GM21786 (cell line): ENCODE measurements at regions not wholly inside any gene's neighbourhood (a gene's known extent, or its start where the extent isn't known, plus 50 kb on each side); places are given as distances from the start of the nearest gene placed in this dataset.

Experiments used
- ATAC-seq: cut with Tn5 transposase; IDR thresholded peaks from one replicate; pipeline ENCODE4 v1.9.1; 2021; ENCODE audit not compliant: unreplicated experiment

DNA sequence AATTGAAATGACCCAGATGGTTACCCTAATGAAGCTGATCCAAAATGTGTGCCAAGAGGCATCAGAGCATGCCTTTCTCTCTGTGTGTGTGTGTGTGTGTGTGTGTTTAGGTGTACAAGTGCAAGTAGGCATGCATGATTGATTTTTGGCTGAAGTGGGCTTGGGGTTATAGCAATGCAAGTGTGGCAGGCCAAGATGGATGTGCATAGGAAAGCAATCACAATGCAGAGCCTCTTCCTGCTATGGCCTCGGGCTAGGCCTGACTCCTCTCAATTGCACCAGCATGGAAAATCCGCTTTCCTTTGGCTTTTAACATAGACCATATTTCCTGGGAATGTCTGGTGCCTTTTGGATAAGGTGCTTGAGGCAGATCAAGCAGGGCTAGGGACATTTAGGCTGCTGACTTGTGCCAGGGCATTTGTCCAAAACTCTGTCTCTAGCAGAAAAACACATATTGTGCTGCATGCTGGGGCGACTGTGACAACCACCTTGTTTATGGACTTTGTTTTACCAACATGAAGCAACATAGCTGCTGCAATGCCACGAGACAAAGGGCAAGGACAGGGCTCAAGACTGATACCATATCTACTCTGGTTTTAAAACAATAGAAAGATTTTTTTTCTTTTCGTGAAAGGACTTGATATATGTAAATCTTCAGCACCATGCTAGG is 395.7 kb downstream of the RAPGEF2 start:
- ATAC-seq = no peak

DNA sequence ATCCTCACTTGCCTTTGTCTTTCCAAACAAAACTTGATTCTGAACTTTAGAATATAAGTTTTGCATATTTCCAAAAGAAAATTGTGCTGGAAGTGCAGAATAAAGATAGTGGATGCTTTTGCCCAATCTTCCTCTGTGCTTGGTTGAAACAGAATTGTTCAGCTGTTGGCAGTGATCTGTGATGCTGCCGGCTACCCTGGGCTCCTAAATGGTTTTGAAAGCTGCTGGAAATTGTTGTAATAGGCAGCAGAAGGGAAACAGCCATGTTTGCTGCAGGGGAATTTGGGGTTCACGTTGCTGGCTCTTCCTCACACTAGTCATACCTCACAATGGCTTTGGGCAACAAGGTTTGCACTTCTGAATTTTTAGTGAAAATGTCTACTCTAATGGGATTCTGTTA is 398.0 kb downstream of the RAPGEF2 start:
- ATAC-seq = no peak

DNA sequence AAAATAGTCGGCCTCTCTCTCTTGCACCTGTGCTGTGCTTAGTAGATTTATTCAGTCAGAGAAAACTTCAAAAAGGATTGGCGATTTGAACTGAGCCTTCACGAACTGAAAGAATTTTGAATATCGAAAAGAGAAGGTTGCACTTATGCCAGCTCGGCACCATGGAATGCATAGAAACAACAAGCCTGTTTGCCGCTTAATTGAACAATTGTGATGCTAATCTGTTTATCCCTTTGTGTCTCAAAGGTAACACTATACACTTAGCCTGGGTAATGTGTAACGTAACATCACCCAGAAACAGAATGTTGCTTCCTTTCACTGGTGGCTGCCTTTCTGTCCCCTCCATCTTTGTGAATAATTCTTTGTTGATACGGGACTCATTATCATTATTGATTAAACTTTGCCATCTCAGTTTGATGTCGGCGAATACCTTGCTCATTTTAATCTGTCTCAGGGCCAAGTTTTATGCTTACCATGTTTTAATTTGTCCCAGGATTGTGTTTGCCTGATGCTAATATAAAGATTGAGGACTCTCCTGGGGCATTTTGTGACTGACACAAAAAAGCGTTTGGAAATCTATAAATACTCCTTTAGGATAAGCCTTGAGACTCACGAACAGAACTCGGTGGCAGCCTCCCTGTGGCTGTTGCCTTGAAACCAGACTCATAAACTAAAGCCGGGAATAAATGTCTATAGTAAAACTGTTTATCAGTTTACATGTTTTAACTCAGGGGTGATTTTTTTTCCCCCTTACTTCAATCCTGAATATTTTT is 400.5 kb downstream of the RAPGEF2 start:
- ATAC-seq = no peak

DNA sequence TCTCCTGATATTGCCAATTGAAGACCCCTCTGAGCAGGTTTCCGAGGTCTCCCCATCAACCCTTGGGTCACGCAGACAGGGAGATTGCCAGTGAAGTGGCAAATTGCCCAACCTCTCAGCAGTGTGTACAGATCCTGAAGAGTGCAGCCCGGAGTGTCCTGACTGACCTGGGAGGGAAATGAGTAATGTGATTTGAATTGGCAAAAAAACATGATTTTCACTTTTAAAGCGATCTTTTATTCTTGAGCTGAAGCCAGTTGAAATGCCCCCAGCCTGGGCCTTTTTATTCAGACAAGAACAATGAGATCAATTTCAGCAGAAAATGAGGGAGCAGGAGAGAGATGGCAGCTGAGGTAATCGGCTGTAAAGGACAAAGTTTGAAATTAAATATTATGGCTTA is 401.8 kb downstream of the RAPGEF2 start:
- no peak for ATAC-seq

DNA sequence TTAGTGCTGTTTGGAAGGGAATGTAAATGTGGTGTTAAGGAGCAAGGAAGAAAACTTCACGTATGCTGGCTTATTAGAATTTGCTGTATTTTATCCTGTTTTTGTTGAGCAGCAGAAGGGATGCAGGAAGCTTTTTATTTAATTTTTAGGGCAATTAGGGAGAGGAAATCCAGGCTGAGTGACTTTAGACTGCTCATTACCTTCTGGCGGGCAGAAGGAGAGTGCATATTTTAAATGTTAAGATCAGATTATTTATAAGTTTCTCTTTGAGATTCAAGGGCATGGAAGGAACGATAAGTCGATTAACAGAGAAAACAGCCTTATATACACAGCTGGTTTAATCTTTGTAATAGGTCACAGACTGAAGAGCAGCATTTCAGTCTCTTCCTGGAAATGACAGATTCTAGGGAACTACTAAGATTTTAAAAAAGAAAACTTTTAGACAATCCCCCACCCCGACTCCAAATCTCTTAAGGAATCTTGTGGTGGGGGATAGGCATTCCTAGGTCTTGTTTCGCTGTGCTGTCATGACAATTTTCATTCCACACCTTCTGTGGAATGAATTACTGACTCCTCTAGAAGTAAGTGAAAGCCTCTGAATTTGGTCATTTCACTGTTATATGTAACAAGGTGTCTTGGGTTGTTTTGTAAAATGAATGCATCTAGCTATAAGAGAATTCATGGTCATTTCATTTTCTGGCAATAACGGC is 402.5 kb downstream of the RAPGEF2 start:
- no peak for ATAC-seq

DNA sequence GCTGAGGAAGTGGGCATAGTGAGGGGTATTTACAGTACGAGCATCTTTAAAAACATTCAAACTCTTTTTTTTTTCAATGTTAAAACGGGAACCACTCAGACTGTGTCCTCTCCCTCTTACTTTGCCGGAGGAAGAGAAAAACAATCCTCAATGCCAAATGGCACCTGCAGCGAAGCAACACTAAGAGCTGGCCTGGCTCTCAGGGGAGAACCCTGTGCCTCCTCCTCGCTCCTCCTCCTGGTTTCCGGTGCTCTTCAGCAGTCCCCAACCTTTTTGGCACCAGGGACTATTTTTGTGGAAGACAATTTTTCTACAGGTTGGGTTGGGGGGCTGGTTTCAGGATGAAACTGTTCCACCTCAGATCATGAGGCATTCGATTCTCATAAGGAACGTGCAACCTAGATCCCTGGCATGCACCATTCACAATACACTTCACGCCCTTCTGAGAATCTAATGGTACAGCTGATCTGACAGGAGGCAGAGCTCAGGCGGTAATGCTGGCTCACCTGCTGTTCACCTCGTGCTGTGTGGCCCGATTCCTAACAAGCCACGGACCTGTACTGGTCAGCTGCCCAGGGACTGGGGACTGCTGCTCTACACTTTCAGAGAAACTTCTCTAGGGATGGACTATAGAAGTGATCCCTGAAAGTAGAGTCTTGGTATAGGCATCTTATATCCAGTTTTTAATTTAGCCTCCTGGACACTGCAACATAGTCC is 404.1 kb downstream of the RAPGEF2 start:
- no peak for ATAC-seq

DNA sequence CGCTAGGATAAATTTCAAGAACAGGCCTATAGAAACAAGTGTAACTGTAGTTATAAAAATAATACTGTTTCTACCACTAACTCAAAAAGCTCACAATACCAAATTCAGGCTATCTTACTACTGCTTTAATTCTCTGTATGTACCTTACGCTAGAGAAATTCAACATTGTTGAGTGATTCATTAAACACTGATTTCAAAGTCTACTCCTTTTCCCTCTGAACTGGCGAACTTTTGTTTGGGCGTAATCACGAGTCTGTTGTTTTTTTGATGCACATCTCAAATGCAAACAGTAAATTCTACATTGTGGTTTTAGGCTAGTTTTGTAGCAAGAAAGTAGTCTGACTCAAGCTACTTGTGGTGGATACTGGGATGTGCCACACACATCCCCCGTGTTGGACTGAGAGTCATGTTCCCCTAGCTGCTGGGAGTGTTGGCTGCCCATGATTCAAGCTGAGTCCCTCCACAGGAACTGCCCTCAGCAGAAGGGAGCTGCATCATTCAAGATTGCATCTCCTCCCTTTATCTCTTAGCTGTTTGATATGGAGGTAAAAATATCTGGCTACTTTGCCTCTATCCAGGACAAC is 406.1 kb downstream of the RAPGEF2 start:
- ATAC-seq = no peak

DNA sequence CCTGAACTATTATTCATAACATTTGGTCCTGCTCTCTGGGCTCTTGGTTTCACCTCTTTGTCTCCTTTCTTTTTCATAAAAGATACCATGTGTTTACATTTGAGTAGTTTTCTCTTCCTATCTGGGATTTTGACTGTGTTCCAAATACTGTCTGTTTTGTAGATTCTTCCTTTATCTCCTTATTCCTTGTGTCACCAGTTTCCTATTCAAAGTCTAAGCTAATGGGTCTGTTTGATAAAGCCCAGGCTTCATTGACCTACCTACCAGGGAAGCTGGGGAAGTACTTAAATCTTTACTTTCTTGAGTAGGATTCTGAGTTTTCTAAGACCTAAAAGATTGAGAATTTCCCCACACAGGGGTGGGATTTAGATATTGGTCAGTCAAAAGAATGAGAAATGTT is 409.5 kb downstream of the RAPGEF2 start:
- ATAC-seq = no peak

DNA sequence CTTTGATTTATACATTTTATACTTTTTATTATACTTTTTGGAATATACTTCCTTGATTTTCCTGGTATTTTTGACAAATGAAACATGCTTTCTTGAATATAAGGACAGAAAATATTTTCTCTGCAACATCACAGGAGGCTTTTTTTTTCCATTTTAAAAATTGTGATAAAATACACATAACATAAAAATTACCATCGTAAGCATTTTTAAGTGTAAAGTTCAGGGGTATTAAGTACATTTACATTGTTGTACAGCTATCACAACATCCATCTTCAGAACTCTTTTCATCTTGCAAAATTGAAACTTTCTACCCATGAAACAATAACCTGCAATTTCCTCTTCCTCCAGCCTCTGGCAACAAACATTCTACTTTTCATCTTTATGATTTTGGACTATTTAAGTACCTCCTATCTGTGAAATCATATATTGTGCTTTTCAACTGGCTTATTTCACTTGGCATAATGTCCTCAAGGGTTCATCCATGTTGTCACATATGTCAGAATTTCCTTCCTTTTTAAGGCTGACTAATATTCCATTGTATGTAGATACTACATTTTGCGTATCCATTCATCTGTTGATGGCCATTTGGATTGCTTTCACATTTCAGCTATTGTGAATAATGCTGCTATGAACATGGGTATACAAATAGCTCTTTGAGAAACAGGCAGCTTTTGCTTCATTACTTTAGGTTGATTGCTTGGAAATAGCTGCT is 412.6 kb downstream of the RAPGEF2 start:
- no peak for ATAC-seq

DNA sequence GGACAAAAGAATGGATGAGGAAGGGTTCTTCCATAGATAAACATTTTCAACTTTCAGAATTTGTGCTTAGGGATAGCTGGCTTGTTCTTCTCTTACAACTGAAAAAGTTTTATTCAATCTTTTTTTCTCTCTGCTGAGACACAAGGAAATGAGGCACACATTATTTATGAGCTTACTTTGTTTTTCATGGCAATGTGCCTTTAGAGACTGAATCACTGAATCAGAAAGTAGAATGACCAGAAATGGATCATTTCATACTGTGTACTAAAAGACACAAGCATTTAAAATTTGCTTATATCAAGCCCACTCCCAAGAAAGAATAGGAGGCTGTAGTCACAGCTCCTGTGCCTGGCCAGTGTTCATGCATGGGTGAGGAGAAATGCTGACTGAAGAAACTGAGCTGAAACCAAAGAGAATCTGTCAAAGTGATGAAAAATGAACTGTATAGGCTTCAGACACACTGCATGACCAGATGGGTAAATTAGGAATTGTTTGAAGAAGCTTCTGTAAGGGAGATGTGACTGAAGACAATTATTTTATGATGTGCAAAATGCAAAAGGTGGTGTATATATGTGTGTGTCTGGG is 413.8 kb downstream of the RAPGEF2 start:
- no peak for ATAC-seq

DNA sequence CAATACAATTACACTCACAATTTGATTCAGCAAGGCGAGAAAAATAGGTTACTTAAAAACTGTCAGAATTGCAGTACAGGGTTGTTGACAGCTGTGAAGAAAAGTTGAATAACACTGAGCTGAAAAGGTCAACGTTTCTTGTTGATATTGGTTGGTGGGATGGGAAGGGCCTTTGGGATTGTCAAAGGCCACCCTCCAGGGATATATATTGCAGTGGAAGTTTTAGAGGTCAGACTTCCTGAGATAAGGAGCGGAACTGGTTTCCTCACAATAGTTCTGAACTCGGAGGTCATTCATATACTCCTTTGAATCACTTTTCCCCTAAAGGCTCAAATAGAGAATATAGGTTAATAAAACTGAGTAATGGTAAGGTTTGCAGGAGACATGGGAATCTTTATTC is 417.2 kb downstream of the RAPGEF2 start:
- no peak for ATAC-seq

DNA sequence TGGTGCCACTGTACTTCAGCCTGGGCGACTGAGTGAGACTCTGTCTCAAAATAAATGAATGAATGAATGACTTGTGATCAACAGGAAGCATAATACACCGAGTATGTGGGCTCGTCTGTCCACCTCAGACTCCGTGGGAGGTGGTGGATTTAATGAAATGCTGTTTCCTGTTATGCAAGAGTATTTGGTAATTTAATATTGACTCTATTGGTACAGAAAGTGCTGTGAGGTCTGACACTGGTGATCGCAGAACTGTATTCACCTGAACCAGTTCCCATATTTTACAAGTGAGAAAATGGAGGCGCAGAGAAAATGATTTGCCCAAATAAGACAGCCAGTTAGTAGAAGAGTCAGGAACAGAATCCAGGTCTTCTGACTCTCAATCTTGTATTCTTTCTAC is 423.3 kb downstream of the RAPGEF2 start:
- ATAC-seq = no peak

DNA sequence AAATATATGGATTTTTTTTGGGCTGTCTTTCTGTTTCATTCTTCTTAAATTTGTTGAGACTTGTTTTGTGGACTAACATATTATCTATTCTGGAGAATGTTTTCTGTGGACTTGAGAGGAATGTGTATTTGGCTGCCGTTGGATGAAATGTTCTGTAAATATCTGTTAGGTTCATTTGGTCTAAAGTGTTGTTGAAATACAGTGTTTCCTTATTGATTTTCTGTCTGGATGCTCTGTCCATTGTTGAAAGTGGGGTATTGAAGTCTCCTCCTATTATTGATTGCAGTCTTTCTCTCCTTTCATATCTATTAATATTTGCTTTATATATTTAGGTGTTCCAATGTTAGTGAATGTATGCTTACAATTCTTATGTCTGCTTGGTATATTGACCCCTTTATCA is 431.8 kb downstream of the RAPGEF2 start:
- no peak for ATAC-seq

DNA sequence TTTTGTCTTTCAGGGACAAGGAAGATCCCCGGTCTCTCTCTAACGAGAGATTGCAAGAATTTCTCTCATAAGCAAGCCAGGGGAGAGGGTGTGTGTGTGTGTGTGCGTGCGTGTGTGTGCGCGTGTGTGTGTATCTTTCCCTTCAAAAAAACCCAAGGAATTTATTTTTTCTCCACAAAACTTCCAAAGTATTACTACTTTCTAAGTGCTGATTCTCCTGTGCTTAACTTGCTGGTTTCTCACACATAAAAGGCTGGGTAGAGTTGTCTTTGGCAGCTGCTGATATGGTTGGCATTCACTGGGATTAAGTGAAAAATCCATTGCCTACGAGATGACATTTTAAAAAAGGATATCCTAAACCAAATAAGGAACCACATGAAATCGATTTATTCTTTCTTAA is 435.7 kb downstream of the RAPGEF2 start:
- no peak for ATAC-seq

DNA sequence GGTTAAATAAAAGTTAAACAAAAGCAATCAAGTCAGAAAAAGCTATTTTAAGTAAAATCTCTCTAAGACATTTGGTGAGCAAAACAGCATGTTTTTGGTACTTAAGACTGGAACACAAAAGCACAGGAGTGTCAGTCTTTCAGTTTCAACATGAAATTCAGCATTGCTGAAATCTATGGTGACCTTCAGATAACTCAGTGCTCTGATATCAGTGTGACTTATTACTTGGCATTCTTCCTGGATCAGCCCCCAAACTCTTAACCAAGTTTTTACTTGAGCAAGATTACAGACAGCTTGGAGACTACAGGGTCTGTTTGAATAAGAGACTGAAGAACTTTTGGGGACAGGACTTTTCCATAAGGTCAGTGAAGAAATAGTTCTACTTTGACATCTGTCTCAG is 437.2 kb downstream of the RAPGEF2 start:
- ATAC-seq = no peak

DNA sequence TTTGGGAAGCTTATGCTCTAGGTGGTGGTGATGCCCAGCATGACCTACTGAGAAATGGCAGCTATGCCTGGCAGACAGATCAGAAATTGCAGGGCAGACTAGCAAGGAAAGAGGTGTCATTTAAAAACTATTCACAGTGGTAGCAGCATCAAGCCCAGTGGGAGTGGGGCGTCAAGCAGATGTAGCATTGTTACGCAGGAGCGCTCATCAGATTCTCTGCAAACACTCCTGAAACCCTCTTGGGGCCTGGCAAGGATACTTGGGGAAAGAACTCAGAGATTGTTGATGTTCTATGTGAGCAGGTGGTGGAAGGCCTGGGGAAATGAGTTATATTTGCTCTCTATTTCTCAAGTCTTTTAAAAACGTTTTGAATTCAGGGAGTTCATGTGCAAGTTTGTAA is 437.6 kb downstream of the RAPGEF2 start:
- ATAC-seq = no peak

DNA sequence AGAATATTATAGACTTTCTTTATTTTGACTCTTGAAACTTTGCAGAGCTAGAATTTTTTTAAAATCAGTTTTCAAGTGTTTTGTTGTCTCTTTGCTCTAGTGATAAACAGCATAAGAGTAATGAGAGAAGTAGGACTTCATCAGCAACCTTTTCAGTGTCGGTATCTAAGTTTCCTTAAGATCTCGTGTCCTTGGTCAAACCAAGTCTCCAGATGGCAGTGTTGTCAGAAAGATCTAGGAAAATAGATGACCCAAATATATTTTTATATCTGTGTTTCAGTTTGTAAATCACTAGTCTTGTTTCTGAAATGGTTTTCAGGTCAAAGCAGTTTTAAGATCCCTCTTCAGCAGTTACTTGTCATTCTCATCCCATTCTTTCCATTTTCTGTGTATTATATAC is 438.3 kb downstream of the RAPGEF2 start:
- ATAC-seq = no peak

DNA sequence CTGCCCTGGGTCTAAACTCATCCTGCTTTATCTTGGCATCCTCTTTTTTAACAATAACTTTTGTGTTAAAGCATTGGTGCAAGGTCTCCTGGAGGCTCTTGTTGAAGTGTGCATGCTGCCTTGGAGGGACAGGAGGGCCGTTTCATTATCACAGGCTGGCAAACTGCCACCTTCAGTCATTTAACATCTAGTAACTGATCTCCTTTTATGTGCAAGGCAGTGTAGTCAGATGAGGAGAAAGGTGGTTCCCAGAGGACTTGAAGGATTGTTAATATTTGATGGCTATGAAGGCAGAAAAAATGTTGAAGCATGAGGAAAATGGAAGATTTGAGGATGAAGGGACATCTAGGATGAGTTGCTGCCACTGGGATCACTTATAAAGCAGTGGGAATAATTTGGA is 439.4 kb downstream of the RAPGEF2 start:
- no peak for ATAC-seq

DNA sequence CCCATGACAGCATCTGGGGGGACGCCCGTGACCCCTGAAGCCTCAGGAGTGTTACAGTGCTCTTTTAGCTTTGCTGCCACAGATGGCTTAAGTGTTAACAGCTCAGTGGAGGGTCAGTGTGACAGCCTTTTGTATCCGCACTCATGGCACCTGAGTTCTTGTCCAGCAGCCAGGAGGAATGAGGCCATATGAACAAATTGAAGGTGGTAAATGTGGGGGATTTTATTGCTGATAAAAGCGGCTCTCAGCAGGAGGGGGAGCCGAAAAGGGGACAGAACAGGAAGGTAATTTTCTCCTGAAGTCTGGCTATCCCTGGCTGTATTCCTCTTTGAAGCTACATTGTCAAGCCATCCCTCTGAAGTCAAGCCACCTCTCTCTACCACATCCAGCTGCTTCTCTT is 441.0 kb downstream of the RAPGEF2 start:
- no peak for ATAC-seq

DNA sequence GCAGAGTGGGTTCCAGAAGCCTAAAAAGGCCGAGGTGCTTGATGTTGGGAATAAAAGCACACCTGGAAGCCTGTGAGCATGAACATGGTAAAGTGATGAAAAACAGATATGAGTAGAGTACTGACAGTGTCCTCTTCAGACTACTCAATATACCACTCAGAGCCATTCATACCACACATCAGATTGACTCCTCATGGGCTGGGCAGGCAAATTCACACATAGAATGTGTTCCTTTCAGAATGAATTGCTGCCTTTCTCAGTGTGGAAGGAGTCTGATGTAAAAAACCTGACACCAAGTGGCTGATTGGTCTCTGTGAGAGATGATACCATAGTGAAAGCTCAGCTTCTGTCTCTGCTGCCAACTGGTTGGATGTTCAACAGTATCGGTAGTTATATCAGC is 442.7 kb downstream of the RAPGEF2 start:
- no peak for ATAC-seq
